K562 (cell line): ENCODE measurements at regions not wholly inside any gene's neighbourhood (a gene's known extent, or its start where the extent isn't known, plus 50 kb on each side); places are given as distances from the start of the nearest gene placed in this dataset.

Experiments used
- CTCF ChIP-seq, 3 experiments: IDR thresholded peaks in 2 of 3; conservative IDR thresholded peaks in 1 of 3; 2 replicates each; pipeline ENCODE4 v1.5.1; 2011 to 2012; ENCODE audit warnings: low read length in 3 of 3, mild to moderate bottlenecking in 3 of 3, control low read depth in 2 of 3, improper control_type of control experiment in 1 of 3, inconsistent platforms in 1 of 3, low read depth in 1 of 3, mixed read lengths in 1 of 3, moderate library complexity in 1 of 3; ENCODE audit not compliant: insufficient read depth in 2 of 3
- HIVEP1 ChIP-seq: fragments of 250-450 bp; sonication (Bioruptor Pico); IDR thresholded peaks from 2 replicates; pipeline ENCODE4 v1.4.0; 2020; ENCODE audit warnings: mild to moderate bottlenecking
- JUN ChIP-seq, 2 experiments: sonication (generic) in 1 of 2; formaldehyde crosslinking in 1 of 2; IDR thresholded peaks; 2 replicates each; pipeline versions ENCODE4 v1.6.1 to v1.8.0; 2012 to 2022; ENCODE audit warnings: borderline replicate concordance in 2 of 2, mild to moderate bottlenecking in 2 of 2, improper control_type of control experiment in 1 of 2, low read depth in 1 of 2, low read length in 1 of 2, missing genetic modification reagents in 1 of 2
- JUND ChIP-seq, 2 experiments: IDR thresholded peaks; 2 replicates in 1 of 2; 3 replicates in 1 of 2; pipeline ENCODE4 v1.6.1; 2011; ENCODE audit warnings: borderline replicate concordance in 2 of 2, low read depth in 2 of 2, low read length in 2 of 2, improper control_type of control experiment in 1 of 2, missing biosample characterization in 1 of 2, missing genetic modification characterization in 1 of 2, missing genetic modification reagents in 1 of 2
- MBD1 ChIP-seq: fragments of 250-450 bp; sonication (Bioruptor Pico); IDR thresholded peaks from 2 replicates; pipeline ENCODE4 v1.8.0; 2022; ENCODE audit warnings: inconsistent platforms
- MITF ChIP-seq: IDR thresholded peaks from 2 replicates; pipeline ENCODE4 v1.6.1; 2014; ENCODE audit warnings: antibody characterized with exemption
- MYC ChIP-seq, 2 experiments: fragments of 250-450 bp in 1 of 2; sonication (Bioruptor Pico) in 1 of 2; IDR thresholded peaks; 2 replicates each; pipeline versions ENCODE4 v1.5.1 to v1.6.1; 2012 to 2021; ENCODE audit warnings: low read depth in 2 of 2, borderline replicate concordance in 1 of 2, improper control_type of control experiment in 1 of 2, low read length in 1 of 2, mild to moderate bottlenecking in 1 of 2, moderate library complexity in 1 of 2
- NFE2L1 ChIP-seq: fragments of 450-650 bp; IDR thresholded peaks from 2 replicates; pipeline ENCODE4 v1.6.1; 2016; ENCODE audit warnings: missing genetic modification characterization, low read depth, mild to moderate bottlenecking, missing compliant biosample characterization, moderate library complexity, borderline replicate concordance
- POLR2A ChIP-seq: fragments of 450-650 bp; conservative IDR thresholded peaks from 2 replicates; pipeline ENCODE4 v1.6.1; 2016
- RBBP5 ChIP-seq: fragments of 200-600 bp; sonication (generic); IDR thresholded peaks from 2 replicates; pipeline ENCODE4 v1.6.1; 2012; ENCODE audit warnings: borderline replicate concordance, mild to moderate bottlenecking, low read length, control low read depth, inconsistent platforms; ENCODE audit not compliant: insufficient read depth, poor library complexity, severe bottlenecking
- RFX1 ChIP-seq: fragments of 450-650 bp; IDR thresholded peaks from 2 replicates; pipeline ENCODE4 v1.6.1; 2016; ENCODE audit warnings: mild to moderate bottlenecking, moderate library complexity
- SMC3 ChIP-seq: conservative IDR thresholded peaks from 2 replicates; pipeline ENCODE4 v1.6.1; 2011; ENCODE audit warnings: low read depth, low read length, improper control_type of control experiment; ENCODE audit not compliant: insufficient read depth
- TEAD4 ChIP-seq, 2 experiments: sonication (generic) in 1 of 2; formaldehyde crosslinking in 1 of 2; IDR thresholded peaks; 2 replicates each; pipeline versions ENCODE4 v1.6.1 to v1.8.0; 2012 to 2022; ENCODE audit warnings: borderline replicate concordance in 1 of 2, inconsistent platforms in 1 of 2, low read length in 1 of 2, mild to moderate bottlenecking in 1 of 2, missing genetic modification reagents in 1 of 2
- UBTF ChIP-seq, 2 experiments: IDR thresholded peaks; 2 replicates each; pipeline ENCODE4 v1.6.1; 2012; ENCODE audit warnings: improper control_type of control experiment in 2 of 2, low read depth in 2 of 2, low read length in 2 of 2, borderline replicate concordance in 1 of 2

- TF ChIP-seq TEAD4 (IDR thresholded peaks at IDR 0.05; ENCODE audit: low read length) = no peak
- TF ChIP-seq TEAD4 (CRISPR knock-in tag; IDR thresholded peaks at IDR 0.05; ENCODE audit: borderline replicate concordance) = no peak
- no peak for TF ChIP-seq NFE2L1 (tag)
- no peak for TF ChIP-seq MYC (IDR thresholded peaks at IDR 0.05; ENCODE audit: low read depth, low read length)
- TF ChIP-seq MYC (CRISPR knock-in tag; IDR thresholded peaks at IDR 0.05; ENCODE audit: borderline replicate concordance, low read depth) = no peak
- no peak for TF ChIP-seq RFX1
- no peak for TF ChIP-seq HIVEP1 (CRISPR knock-in tag)
- TF ChIP-seq JUND (IDR thresholded peaks at IDR 0.05; ENCODE audit: borderline replicate concordance, low read depth, low read length) = no peak
- TF ChIP-seq JUND (tag; IDR thresholded peaks at IDR 0.05; ENCODE audit: borderline replicate concordance, low read depth, low read length) = no peak
- no peak for TF ChIP-seq UBTF (IDR thresholded peaks at IDR 0.05; ENCODE audit: borderline replicate concordance in 1 of 2, low read depth in 2 of 2, low read length in 2 of 2)
- no peak for TF ChIP-seq POLR2A
- TF ChIP-seq CTCF (IDR thresholded peaks at IDR 0.05 in 2 of 3, conservative IDR thresholded peaks at IDR 0.05 in 1 of 3; ENCODE audit: insufficient read depth in 2 of 3, low read depth in 1 of 3, low read length in 3 of 3) = no peak
- TF ChIP-seq RBBP5 = no peak
- TF ChIP-seq MBD1 (CRISPR knock-in tag) = no peak
- TF ChIP-seq MITF = no peak
- no peak for TF ChIP-seq JUN (IDR thresholded peaks at IDR 0.05; ENCODE audit: borderline replicate concordance, low read depth, low read length)
- TF ChIP-seq JUN (CRISPR knock-in tag; IDR thresholded peaks at IDR 0.05; ENCODE audit: borderline replicate concordance) = no peak
- TF ChIP-seq SMC3 = no peak
Measured at GRCh38 chr5:38742821-38743220, 103.0 kb upstream of the OSMR start.
